HEK293 (cell line): ENCODE measurements at regions not wholly inside any gene's neighbourhood (a gene's known extent, or its start where the extent isn't known, plus 50 kb on each side); places are given as distances from the start of the nearest gene placed in this dataset.

Experiments
- CTCF ChIA-PET: fragments of 350-600 bp; formaldehyde crosslinking; extraction: SDS; loops from one replicate; lab custom pipeline; 2021; ENCODE audit warnings: antibody characterized with exemption; lab: Yijun Ruan, JAX
- POLR2A ChIA-PET: fragments of 300-600 bp; formaldehyde crosslinking; extraction: SDS; loops from one replicate; lab custom pipeline; 2020; ENCODE audit warnings: antibody characterized with exemption, inconsistent platforms; lab: Yijun Ruan, JAX
- H3K27ac ChIP-seq: fragments of 200-500 bp; sonication (Bioruptor generic); 2 replicates; pipeline ENCODE4 v1.5.1; 2014; ENCODE audit warnings: low read depth, low read length, control low read depth, inconsistent platforms; ENCODE audit errors: extremely low read depth
- H3K36me3 ChIP-seq, 2 experiments: fragments of 200-500 bp in 1 of 2; sonication (Bioruptor generic) in 1 of 2; 1 replicate in 1 of 2; 2 replicates in 1 of 2; pipeline ENCODE4 v1.5.1; 2014 to 2017; ENCODE audit warnings: inconsistent platforms in 2 of 2, low read length in 2 of 2; ENCODE audit not compliant: control insufficient read depth in 2 of 2, insufficient read depth in 1 of 2
- H3K4me1 ChIP-seq: fragments of 200-500 bp; sonication (Bioruptor generic); 2 replicates; pipeline ENCODE4 v1.5.1; 2014; ENCODE audit warnings: mild to moderate bottlenecking, low read length, inconsistent platforms; ENCODE audit not compliant: control insufficient read depth, insufficient read depth
- H3K4me3 ChIP-seq: 2 replicates; pipeline ENCODE4 v1.5.1; 2011; ENCODE audit warnings: low read depth, mild to moderate bottlenecking, control low read depth, low read length, moderate library complexity
- H3K9me3 ChIP-seq: fragments of 200-500 bp; sonication (Bioruptor generic); 2 replicates; pipeline ENCODE4 v1.5.1; 2014; ENCODE audit warnings: low read depth, low read length, inconsistent platforms; ENCODE audit not compliant: control insufficient read depth, insufficient read depth
- GLIS1 ChIP-seq: fragments of 450-650 bp; formaldehyde crosslinking; IDR thresholded peaks from 2 replicates; pipeline ENCODE4 v1.5.1; 2016; ENCODE audit warnings: missing biosample characterization, missing genetic modification characterization
- HOXC10 ChIP-seq: sonication (generic); formaldehyde crosslinking; IDR thresholded peaks from 2 replicates; pipeline ENCODE4 v1.8.1; 2023; ENCODE audit warnings: mild to moderate bottlenecking, missing genetic modification reagents
- KLF10 ChIP-seq: fragments of 450-650 bp; IDR thresholded peaks from 2 replicates; pipeline ENCODE4 v1.5.1; 2018; ENCODE audit warnings: missing biosample characterization, mild to moderate bottlenecking, missing genetic modification characterization
- YY1 ChIP-seq: fragments of 450-650 bp; formaldehyde crosslinking; IDR thresholded peaks from 2 replicates; pipeline ENCODE4 v1.5.1; 2018; ENCODE audit warnings: missing biosample characterization, missing genetic modification characterization
- ZBTB1 ChIP-seq: fragments of 450-650 bp; formaldehyde crosslinking; IDR thresholded peaks from 2 replicates; pipeline ENCODE4 v1.5.1; 2016; ENCODE audit warnings: missing biosample characterization, missing genetic modification characterization
- ZEB2 ChIP-seq: fragments of 450-650 bp; formaldehyde crosslinking; IDR thresholded peaks from 2 replicates; pipeline ENCODE4 v1.5.1; 2016; ENCODE audit warnings: missing biosample characterization, missing genetic modification characterization
- ZNF138 ChIP-seq: fragments of 450-650 bp; formaldehyde crosslinking; IDR thresholded peaks from 2 replicates; pipeline ENCODE4 v1.5.1; 2016; ENCODE audit warnings: missing biosample characterization, missing genetic modification characterization, borderline replicate concordance
- ZNF211 ChIP-seq: fragments of 450-650 bp; formaldehyde crosslinking; IDR thresholded peaks from 2 replicates; pipeline ENCODE4 v1.5.1; 2016; ENCODE audit warnings: low read depth, missing biosample characterization, missing genetic modification characterization
- ZNF214 ChIP-seq: fragments of 450-650 bp; formaldehyde crosslinking; IDR thresholded peaks from 2 replicates; pipeline ENCODE4 v1.5.1; 2017; ENCODE audit warnings: missing biosample characterization, mild to moderate bottlenecking, missing genetic modification characterization, borderline replicate concordance
- ZNF221 ChIP-seq: fragments of 450-650 bp; formaldehyde crosslinking; IDR thresholded peaks from 2 replicates; pipeline ENCODE4 v1.5.1; 2017; ENCODE audit warnings: missing biosample characterization, missing genetic modification characterization, borderline replicate concordance
- ZNF23 ChIP-seq: fragments of 450-650 bp; formaldehyde crosslinking; IDR thresholded peaks from 2 replicates; pipeline ENCODE4 v1.5.1; 2016; ENCODE audit warnings: missing biosample characterization, missing genetic modification characterization, borderline replicate concordance
- ZNF473 ChIP-seq: fragments of 450-650 bp; formaldehyde crosslinking; IDR thresholded peaks from 2 replicates; pipeline ENCODE4 v1.5.1; 2017; ENCODE audit warnings: missing biosample characterization, missing genetic modification characterization
- ZNF510 ChIP-seq: fragments of 450-650 bp; formaldehyde crosslinking; IDR thresholded peaks from 2 replicates; pipeline ENCODE4 v1.5.1; 2018; ENCODE audit warnings: mild to moderate bottlenecking, missing genetic modification characterization, missing biosample characterization; ENCODE audit not compliant: insufficient replicate concordance
- ZNF521 ChIP-seq: fragments of 450-650 bp; formaldehyde crosslinking; IDR thresholded peaks from 2 replicates; pipeline ENCODE4 v1.5.1; 2017; ENCODE audit warnings: missing biosample characterization, mild to moderate bottlenecking, missing genetic modification characterization
- ZNF600 ChIP-seq: fragments of 450-650 bp; formaldehyde crosslinking; IDR thresholded peaks from 2 replicates; pipeline ENCODE4 v1.5.1; 2016; ENCODE audit warnings: missing biosample characterization, missing genetic modification characterization
- ZNF610 ChIP-seq: fragments of 450-650 bp; formaldehyde crosslinking; IDR thresholded peaks from 2 replicates; pipeline ENCODE4 v1.5.1; 2016; ENCODE audit warnings: missing biosample characterization, missing genetic modification characterization, borderline replicate concordance
- ZNF623 ChIP-seq: fragments of 450-650 bp; formaldehyde crosslinking; IDR thresholded peaks from 2 replicates; pipeline ENCODE4 v1.5.1; 2016; ENCODE audit warnings: missing biosample characterization, missing genetic modification characterization
- ZNF624 ChIP-seq: fragments of 450-650 bp; formaldehyde crosslinking; IDR thresholded peaks from 2 replicates; pipeline ENCODE4 v1.5.1; 2017; ENCODE audit warnings: missing biosample characterization, missing genetic modification characterization
- ZNF658 ChIP-seq: fragments of 450-650 bp; formaldehyde crosslinking; IDR thresholded peaks from 2 replicates; pipeline ENCODE4; 2016; ENCODE audit warnings: missing biosample characterization, missing genetic modification characterization
- ZNF777 ChIP-seq: fragments of 450-650 bp; formaldehyde crosslinking; IDR thresholded peaks from 2 replicates; pipeline ENCODE4 v1.5.1; 2017; ENCODE audit warnings: missing biosample characterization, missing genetic modification characterization, borderline replicate concordance
- ZNF792 ChIP-seq: fragments of 450-650 bp; formaldehyde crosslinking; IDR thresholded peaks from 2 replicates; pipeline ENCODE4 v1.5.1; 2016; ENCODE audit warnings: missing biosample characterization, missing genetic modification characterization
- TF ChIP-seq, protein P1 (sequence below): fragments of 450-650 bp; formaldehyde crosslinking; IDR thresholded peaks from 2 replicates; pipeline ENCODE4 v1.5.1; 2016; ENCODE audit warnings: missing biosample characterization, missing genetic modification characterization, low read depth
- TF ChIP-seq, protein P2 (sequence below): fragments of 450-650 bp; formaldehyde crosslinking; IDR thresholded peaks from 2 replicates; pipeline ENCODE4 v1.5.1; 2016; ENCODE audit warnings: missing biosample characterization, missing genetic modification characterization
- TF ChIP-seq, protein P3 (sequence below): fragments of 450-650 bp; formaldehyde crosslinking; IDR thresholded peaks from 2 replicates; pipeline ENCODE4 v1.5.1; 2016; ENCODE audit warnings: missing biosample characterization, missing genetic modification characterization, borderline replicate concordance

DNA sequence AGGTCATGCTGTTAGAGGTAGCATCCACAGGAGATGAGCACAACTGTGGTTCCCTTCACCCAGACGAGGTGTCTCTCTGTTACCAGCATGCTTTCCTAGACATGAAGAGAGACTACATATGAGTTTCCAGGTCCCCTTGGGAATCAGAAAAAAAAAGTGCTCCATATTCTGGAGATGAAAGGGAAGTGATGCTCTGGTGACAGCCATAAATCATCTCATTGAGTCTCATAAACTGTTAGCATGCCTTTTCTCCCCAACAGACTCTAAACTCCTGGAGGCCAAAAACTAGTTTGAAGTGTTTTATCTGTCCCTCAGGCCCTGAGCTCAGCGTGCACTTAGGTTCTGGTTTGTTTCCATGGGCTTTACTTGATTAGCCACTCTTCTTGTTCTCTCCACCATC, 124.6 kb upstream of the CREB1 start:
- POLR2A ChIA-PET = no interaction called here
- H3K4me1 ChIP-seq = peaks cover 5% of the 10 kb centered on the region; the same call in 1 of the 2 replicates
- H3K36me3 ChIP-seq = no peaks in the 10 kb centered on the region
- TF ChIP-seq ZNF658 (tag by site-specific recombination) = no peak
- TF ChIP-seq HOXC10 (CRISPR knock-in tag) = no peak
- no peak for TF ChIP-seq ZNF792 (tag by site-specific recombination)
- no peak for TF ChIP-seq ZNF510 (tag by site-specific recombination)
- CTCF ChIA-PET = no interaction called here
- no peaks in the 10 kb centered on the region for H3K9me3 ChIP-seq
- no peak overlapping the region for H3K27ac ChIP-seq
- no peak overlapping the region for H3K4me3 ChIP-seq

DNA sequence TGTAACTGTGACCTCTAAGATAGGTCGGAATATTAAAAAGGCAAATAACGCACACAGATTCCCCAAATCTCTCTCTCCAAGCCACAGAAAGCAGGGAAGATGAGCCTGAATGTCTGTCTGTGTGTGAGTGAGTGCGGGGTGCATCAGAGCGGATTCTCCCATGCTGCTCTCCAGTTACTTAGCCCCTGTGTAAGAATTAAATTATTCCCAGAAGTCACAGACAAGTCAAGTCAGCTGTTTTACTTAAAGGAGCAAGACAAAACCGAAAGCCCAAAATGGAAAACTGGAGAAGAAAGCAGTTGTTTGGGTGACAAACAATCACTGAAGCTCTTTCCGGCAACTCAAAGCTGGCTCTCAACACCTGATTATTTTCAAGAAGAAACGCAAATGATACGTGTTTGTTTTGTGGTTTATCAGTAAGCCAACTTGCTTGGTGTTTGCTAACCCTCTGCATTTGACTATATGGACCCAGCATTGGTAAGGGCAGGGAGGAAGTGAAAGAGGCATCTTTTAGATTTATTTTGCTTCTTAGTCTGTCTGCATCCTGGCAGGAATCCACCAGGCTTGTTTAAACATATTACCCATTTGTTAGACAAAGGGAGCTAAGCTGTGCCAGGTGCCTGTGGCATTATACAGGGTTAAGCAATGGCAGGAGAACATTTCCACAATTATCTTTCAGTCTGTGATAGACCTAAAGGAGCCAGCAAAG, 121.5 kb upstream of the CREB1 start:
- no peak overlapping the region for H3K27ac ChIP-seq

DNA sequence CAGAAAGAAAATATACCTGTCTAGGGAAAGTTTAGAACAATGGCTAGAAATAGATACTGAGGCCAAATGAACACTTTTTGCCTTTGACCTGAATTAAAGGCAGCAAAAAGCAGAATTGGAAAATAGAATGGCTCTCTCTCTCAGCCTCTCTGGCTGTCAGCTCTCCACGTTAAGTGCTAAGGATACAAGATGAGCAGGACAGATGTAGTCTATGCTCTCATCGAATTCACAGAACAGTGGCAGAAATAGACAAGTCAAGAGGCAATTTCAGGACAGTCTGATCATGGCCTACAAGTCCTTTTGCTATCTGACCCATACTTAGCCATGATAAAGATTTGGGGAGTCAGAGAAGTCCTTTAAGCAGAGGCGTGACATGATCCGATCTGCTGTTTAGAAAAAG, 120.2 kb upstream of the CREB1 start:
- Histone ChIP-seq H3K4me1 (peaks cover 5% of the 10 kb centered on the region; the same call in 1 of the 2 replicates), H3K9me3 (no peaks in the 10 kb centered on the region), H3K27ac (no peak overlapping the region), H3K4me3 (no peak overlapping the region), H3K36me3 (no peaks in the 10 kb centered on the region)
- POLR2A ChIA-PET = no interaction called here
- CTCF ChIA-PET = interaction anchor here (0.6 kb wide), 1 partner anchor 118 kb away, joined by 3 read pairs; no protein-coding TSS in a partner anchor
- TF ChIP-seq ZNF777 (tag by site-specific recombination) = no peak
- no peak for TF ChIP-seq ZNF221 (tag by site-specific recombination)
- TF ChIP-seq, protein P1, sequence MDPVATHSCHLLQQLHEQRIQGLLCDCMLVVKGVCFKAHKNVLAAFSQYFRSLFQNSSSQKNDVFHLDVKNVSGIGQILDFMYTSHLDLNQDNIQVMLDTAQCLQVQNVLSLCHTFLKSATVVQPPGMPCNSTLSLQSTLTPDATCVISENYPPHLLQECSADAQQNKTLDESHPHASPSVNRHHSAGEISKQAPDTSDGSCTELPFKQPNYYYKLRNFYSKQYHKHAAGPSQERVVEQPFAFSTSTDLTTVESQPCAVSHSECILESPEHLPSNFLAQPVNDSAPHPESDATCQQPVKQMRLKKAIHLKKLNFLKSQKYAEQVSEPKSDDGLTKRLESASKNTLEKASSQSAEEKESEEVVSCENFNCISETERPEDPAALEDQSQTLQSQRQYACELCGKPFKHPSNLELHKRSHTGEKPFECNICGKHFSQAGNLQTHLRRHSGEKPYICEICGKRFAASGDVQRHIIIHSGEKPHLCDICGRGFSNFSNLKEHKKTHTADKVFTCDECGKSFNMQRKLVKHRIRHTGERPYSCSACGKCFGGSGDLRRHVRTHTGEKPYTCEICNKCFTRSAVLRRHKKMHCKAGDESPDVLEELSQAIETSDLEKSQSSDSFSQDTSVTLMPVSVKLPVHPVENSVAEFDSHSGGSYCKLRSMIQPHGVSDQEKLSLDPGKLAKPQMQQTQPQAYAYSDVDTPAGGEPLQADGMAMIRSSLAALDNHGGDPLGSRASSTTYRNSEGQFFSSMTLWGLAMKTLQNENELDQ (tag by site-specific recombination) = no peak
- no peak for TF ChIP-seq ZEB2 (tag by site-specific recombination)
- TF ChIP-seq ZNF23 (tag by site-specific recombination) = no peak
- TF ChIP-seq ZNF624 = no peak
- TF ChIP-seq ZNF600 (tag by site-specific recombination) = no peak
- no peak for TF ChIP-seq GLIS1 (tag by site-specific recombination)
- TF ChIP-seq ZNF214 (tag by site-specific recombination) = no peak
- TF ChIP-seq, protein P2, sequence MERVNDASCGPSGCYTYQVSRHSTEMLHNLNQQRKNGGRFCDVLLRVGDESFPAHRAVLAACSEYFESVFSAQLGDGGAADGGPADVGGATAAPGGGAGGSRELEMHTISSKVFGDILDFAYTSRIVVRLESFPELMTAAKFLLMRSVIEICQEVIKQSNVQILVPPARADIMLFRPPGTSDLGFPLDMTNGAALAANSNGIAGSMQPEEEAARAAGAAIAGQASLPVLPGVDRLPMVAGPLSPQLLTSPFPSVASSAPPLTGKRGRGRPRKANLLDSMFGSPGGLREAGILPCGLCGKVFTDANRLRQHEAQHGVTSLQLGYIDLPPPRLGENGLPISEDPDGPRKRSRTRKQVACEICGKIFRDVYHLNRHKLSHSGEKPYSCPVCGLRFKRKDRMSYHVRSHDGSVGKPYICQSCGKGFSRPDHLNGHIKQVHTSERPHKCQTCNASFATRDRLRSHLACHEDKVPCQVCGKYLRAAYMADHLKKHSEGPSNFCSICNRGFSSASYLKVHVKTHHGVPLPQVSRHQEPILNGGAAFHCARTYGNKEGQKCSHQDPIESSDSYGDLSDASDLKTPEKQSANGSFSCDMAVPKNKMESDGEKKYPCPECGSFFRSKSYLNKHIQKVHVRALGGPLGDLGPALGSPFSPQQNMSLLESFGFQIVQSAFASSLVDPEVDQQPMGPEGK (tag by site-specific recombination) = no peak

More for the DNA sequence above, 121.5 kb upstream of the CREB1 start:
- Histone ChIP-seq H3K4me1 (peaks cover 5% of the 10 kb centered on the region; the same call in 1 of the 2 replicates), H3K4me3 (no peak overlapping the region), H3K9me3 (no peaks in the 10 kb centered on the region), H3K36me3 (no peaks in the 10 kb centered on the region)
- TF ChIP-seq ZBTB1 (tag by site-specific recombination) = no peak
- TF ChIP-seq ZNF624 = no peak
- TF ChIP-seq YY1 = no peak
- TF ChIP-seq ZNF473 = no peak
- no peak for TF ChIP-seq ZNF610 (tag by site-specific recombination)
- no peak for TF ChIP-seq ZNF623
- no peak for TF ChIP-seq ZNF211 (tag by site-specific recombination)
- no peak for TF ChIP-seq ZNF521 (tag by site-specific recombination)
- no peak for TF ChIP-seq ZNF138 (tag by site-specific recombination)
- TF ChIP-seq, protein P3, sequence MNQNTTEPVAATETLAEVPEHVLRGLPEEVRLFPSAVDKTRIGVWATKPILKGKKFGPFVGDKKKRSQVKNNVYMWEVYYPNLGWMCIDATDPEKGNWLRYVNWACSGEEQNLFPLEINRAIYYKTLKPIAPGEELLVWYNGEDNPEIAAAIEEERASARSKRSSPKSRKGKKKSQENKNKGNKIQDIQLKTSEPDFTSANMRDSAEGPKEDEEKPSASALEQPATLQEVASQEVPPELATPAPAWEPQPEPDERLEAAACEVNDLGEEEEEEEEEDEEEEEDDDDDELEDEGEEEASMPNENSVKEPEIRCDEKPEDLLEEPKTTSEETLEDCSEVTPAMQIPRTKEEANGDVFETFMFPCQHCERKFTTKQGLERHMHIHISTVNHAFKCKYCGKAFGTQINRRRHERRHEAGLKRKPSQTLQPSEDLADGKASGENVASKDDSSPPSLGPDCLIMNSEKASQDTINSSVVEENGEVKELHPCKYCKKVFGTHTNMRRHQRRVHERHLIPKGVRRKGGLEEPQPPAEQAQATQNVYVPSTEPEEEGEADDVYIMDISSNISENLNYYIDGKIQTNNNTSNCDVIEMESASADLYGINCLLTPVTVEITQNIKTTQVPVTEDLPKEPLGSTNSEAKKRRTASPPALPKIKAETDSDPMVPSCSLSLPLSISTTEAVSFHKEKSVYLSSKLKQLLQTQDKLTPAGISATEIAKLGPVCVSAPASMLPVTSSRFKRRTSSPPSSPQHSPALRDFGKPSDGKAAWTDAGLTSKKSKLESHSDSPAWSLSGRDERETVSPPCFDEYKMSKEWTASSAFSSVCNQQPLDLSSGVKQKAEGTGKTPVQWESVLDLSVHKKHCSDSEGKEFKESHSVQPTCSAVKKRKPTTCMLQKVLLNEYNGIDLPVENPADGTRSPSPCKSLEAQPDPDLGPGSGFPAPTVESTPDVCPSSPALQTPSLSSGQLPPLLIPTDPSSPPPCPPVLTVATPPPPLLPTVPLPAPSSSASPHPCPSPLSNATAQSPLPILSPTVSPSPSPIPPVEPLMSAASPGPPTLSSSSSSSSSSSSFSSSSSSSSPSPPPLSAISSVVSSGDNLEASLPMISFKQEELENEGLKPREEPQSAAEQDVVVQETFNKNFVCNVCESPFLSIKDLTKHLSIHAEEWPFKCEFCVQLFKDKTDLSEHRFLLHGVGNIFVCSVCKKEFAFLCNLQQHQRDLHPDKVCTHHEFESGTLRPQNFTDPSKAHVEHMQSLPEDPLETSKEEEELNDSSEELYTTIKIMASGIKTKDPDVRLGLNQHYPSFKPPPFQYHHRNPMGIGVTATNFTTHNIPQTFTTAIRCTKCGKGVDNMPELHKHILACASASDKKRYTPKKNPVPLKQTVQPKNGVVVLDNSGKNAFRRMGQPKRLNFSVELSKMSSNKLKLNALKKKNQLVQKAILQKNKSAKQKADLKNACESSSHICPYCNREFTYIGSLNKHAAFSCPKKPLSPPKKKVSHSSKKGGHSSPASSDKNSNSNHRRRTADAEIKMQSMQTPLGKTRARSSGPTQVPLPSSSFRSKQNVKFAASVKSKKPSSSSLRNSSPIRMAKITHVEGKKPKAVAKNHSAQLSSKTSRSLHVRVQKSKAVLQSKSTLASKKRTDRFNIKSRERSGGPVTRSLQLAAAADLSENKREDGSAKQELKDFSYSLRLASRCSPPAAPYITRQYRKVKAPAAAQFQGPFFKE = no peak
- TF ChIP-seq KLF10 (tag by site-specific recombination) = no peak
- ChIA-PET CTCF (no interaction called here), POLR2A (no interaction called here)
